ENCODE measurements at regions not wholly inside any gene's neighbourhood (a gene's known extent, or its start where the extent isn't known, plus 50 kb on each side); places are given as distances from the start of the nearest gene placed in this dataset.

DNA sequence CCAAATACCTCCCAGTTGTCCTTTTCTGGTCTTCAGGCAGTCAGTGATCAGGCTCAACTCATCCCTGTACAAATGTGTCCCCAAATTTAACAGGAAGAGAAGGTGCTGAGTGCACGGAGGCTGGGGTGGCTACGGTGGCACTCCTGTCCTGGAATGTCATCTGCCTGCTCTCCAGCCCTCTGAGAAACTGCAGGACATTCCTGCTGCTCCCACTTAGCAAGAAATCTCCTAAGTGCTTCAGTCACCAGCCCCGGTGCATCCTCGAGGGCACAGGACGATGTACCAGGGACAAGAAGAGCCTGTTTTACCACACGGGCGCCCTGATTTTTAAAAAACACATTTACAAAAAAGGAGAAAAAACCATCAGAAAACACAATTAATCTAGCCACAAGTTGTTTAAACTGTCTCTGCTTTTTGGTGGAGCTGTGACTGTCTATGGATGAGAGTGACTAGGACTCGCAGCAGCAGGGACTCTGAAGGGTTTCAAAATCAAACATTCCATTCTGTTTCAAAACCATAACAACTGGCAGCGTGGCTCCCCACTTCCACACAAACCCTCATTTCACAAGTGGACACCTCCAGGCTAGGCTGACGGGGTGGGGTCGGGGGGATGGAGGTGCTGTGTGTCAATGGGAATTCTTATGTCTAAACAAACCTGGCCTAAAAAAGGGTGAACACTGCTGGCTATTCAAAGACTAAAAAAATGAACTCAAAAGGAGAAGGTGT lies 65.3 kb upstream of the CNEP1R1 start:
- RAD21 ChIA-PET (ENCODE audit: unreplicated experiment) = no interaction called here
- no peaks in the 10 kb centered on the region for H3K36me3 ChIP-seq (ENCODE audit: control insufficient read depth in 2 of 2, insufficient read depth in 2 of 2, low read length in 1 of 2)
- no peak overlapping the region for H2AFZ ChIP-seq (ENCODE audit: control insufficient read depth, low read depth, low read length)
- no peak overlapping the region for H3K4me2 ChIP-seq (ENCODE audit: control insufficient read depth, insufficient read depth)
- no peaks in the 10 kb centered on the region for H3K79me2 ChIP-seq (ENCODE audit: control insufficient read depth, insufficient read depth, low read length)
- BruUV-seq (replicated peaks) = no TSS peak
- no peak overlapping the region for H3K9ac ChIP-seq (ENCODE audit: control insufficient read depth, insufficient read depth, low read length)
- no peak overlapping the region for H3K4me3 ChIP-seq
- no peak for DNase-seq (ENCODE audit: low read depth, low spot score)
- SMC1A ChIA-PET (ENCODE audit: uncharacterized antibody, unreplicated experiment) = no interaction called here
- in situ Hi-C loops (cut with MboI) (no loop called here), intact Hi-C loops (cut with micrococcal nuclease; ENCODE audit: unreplicated experiment) (loop anchor here (2.0 kb wide), 1 partner anchor 65 kb away; the partner anchor contains the start of gene CNEP1R1)
- CTCF ChIA-PET = no interaction called here
- POLR2A ChIA-PET = no interaction called here
- no peak for ATAC-seq
- TF ChIP-seq KLF5 (IDR thresholded peaks at IDR 0.05; ENCODE audit: partially characterized antibody) = no peak
- TF ChIP-seq FOXM1 (IDR thresholded peaks at IDR 0.05; ENCODE audit: low read depth, low read length) = no peak
- TF ChIP-seq HDAC6 (IDR thresholded peaks at IDR 0.05; ENCODE audit: unreplicated experiment) = no peak
- no peak for TF ChIP-seq SP1 (IDR thresholded peaks at IDR 0.05; ENCODE audit: low read depth, low read length)
- no peak for TF ChIP-seq HCFC1 (IDR thresholded peaks at IDR 0.05; ENCODE audit: low read length)
- no peak for TF ChIP-seq ZBED1 (IDR thresholded peaks at IDR 0.05; ENCODE audit: borderline replicate concordance)
- no peak for TF ChIP-seq IRF4 (IDR thresholded peaks at IDR 0.05; ENCODE audit: low read depth, low read length)
- TF ChIP-seq LARP7 (IDR thresholded peaks at IDR 0.05) = no peak
- no peak for TF ChIP-seq CBX5 (IDR thresholded peaks at IDR 0.05; ENCODE audit: low read depth)
- no peak for TF ChIP-seq STAT3 (IDR thresholded peaks at IDR 0.05; ENCODE audit: low read depth, low read length)
- TF ChIP-seq CHD1 (IDR thresholded peaks at IDR 0.05; ENCODE audit: low read depth, low read length) = no peak
- TF ChIP-seq EP300 (IDR thresholded peaks at IDR 0.05; ENCODE audit: borderline replicate concordance in 1 of 2, control insufficient read depth in 1 of 2, low read depth in 2 of 2, low read length in 2 of 2) = no peak
- TF ChIP-seq RUNX3 (IDR thresholded peaks at IDR 0.05; ENCODE audit: low read length) = no peak
- TF ChIP-seq, protein P1, sequence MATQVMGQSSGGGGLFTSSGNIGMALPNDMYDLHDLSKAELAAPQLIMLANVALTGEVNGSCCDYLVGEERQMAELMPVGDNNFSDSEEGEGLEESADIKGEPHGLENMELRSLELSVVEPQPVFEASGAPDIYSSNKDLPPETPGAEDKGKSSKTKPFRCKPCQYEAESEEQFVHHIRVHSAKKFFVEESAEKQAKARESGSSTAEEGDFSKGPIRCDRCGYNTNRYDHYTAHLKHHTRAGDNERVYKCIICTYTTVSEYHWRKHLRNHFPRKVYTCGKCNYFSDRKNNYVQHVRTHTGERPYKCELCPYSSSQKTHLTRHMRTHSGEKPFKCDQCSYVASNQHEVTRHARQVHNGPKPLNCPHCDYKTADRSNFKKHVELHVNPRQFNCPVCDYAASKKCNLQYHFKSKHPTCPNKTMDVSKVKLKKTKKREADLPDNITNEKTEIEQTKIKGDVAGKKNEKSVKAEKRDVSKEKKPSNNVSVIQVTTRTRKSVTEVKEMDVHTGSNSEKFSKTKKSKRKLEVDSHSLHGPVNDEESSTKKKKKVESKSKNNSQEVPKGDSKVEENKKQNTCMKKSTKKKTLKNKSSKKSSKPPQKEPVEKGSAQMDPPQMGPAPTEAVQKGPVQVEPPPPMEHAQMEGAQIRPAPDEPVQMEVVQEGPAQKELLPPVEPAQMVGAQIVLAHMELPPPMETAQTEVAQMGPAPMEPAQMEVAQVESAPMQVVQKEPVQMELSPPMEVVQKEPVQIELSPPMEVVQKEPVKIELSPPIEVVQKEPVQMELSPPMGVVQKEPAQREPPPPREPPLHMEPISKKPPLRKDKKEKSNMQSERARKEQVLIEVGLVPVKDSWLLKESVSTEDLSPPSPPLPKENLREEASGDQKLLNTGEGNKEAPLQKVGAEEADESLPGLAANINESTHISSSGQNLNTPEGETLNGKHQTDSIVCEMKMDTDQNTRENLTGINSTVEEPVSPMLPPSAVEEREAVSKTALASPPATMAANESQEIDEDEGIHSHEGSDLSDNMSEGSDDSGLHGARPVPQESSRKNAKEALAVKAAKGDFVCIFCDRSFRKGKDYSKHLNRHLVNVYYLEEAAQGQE (IDR thresholded peaks at IDR 0.05; ENCODE audit: low read depth, low read length) = no peak
- TF ChIP-seq POU2F2 (IDR thresholded peaks at IDR 0.05; ENCODE audit: borderline replicate concordance, low read depth, low read length) = no peak
- no peak for TF ChIP-seq SMAD1 (IDR thresholded peaks at IDR 0.05; ENCODE audit: low read depth, partially characterized antibody)
- TF ChIP-seq RBBP5 (conservative IDR thresholded peaks at IDR 0.05) = no peak
- TF ChIP-seq SMARCA5 (IDR thresholded peaks at IDR 0.05) = no peak
- no peak for TF ChIP-seq SMC3 (IDR thresholded peaks at IDR 0.05; ENCODE audit: borderline replicate concordance, low read length)
- WGBS (ENCODE audit: insufficient coverage, insufficient replicate concordance, low lambda C conversion rate, missing lambda C conversion rate) = 25% methylated on average over 11 of the region's 11 CpGs
- no peaks in the 10 kb centered on the region for H4K20me1 ChIP-seq (ENCODE audit: control insufficient read depth, insufficient read depth)
- no peak overlapping the region for H3K27ac ChIP-seq (ENCODE audit: control insufficient read depth, insufficient read depth)
- H3K4me1 ChIP-seq (ENCODE audit: control insufficient read depth, insufficient read depth, low read length) = no peaks in the 10 kb centered on the region
- FAIRE-seq = no peak
- no peaks in the 10 kb centered on the region for H3K9me3 ChIP-seq (replicated peaks; ENCODE audit: control insufficient read depth, insufficient read depth, low read length)
- H3K27me3 ChIP-seq (replicated peaks in 1 of 2; ENCODE audit: control insufficient read depth in 2 of 2, insufficient read depth in 2 of 2, low read length in 1 of 2) = no peaks in the 10 kb centered on the region

Measured in GM12878 (cell line).